Thyroid gland (tissue), 4 donors: ENCODE measurements at regions not wholly inside any gene's neighbourhood (a gene's known extent, or its start where the extent isn't known, plus 50 kb on each side); places are given as distances from the start of the nearest gene placed in this dataset.

Experiments used
- CTCF ChIP-seq, 6 experiments: fragments of 200-600 bp in 3 of 6; fragments of 450-650 bp in 3 of 6; sonication (generic) in 3 of 6; IDR thresholded peaks; one replicate each; pipeline ENCODE4 v1.5.1; 2016 to 2019; ENCODE audit warnings: antibody characterized with exemption in 6 of 6, mild to moderate bottlenecking in 2 of 6, inconsistent platforms in 1 of 6, moderate library complexity in 1 of 6
- POLR2A ChIP-seq, 2 donors: fragments of 450-650 bp; IDR thresholded peaks; one replicate each; pipeline ENCODE4 v1.6.1; 2017; ENCODE audit warnings: antibody characterized with exemption in 2 of 2, mild to moderate bottlenecking in 2 of 2, moderate library complexity in 1 of 2

DNA sequence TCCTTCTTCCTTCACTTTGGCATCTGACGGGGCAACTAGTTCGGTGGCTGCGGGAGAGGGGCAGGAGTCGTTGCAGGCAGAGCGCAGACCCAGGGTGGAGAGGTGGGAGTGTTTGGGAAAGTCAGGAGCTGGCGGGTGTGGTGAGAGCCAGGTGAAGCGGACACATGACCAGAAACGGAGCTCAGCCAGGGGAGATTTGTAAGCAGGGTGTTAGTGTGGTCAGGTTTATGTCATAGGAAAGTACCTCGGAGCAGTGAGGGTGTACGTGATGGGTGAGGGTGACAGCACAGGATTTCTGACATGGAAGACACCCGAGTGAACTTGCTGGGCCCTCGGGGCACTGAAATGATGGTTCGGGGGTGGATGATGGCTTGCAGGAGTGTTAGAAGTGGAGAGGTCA lies 247.4 kb upstream of the TPM1 start:
- TF ChIP-seq CTCF (IDR thresholded peaks at IDR 0.05) (no peak), POLR2A (IDR thresholded peaks at IDR 0.05) (no peak)
